Stomach (tissue), 4 donors: ENCODE measurements at regions not wholly inside any gene's neighbourhood (a gene's known extent, or its start where the extent isn't known, plus 50 kb on each side); places are given as distances from the start of the nearest gene placed in this dataset.

Experiments
- POLR2A ChIP-seq, 4 donors: fragments of 450-650 bp; IDR thresholded peaks; one replicate each; pipeline ENCODE4 v1.6.1; 2016; ENCODE audit warnings: antibody characterized with exemption in 4 of 4, control low read depth in 2 of 4, mild to moderate bottlenecking in 1 of 4, moderate library complexity in 1 of 4
- POLR2AphosphoS5 ChIP-seq, 3 donors: sonication (generic); formaldehyde crosslinking; IDR thresholded peaks; one replicate each; pipeline ENCODE4 v1.6.1; 2016; ENCODE audit warnings: antibody characterized with exemption in 3 of 3
- TF ChIP-seq, protein P1 (sequence below), 7 experiments: fragments of 450-650 bp in 4 of 7; fragments of 200-600 bp in 3 of 7; sonication (generic) in 3 of 7; IDR thresholded peaks; one replicate each; pipeline ENCODE4 v1.5.1; 2016 to 2019; ENCODE audit warnings: antibody characterized with exemption in 7 of 7, control low read depth in 2 of 7, mild to moderate bottlenecking in 1 of 7

GRCh38 chr7:18330548-18330947, 165.0 kb upstream of the HDAC9 start:
- no peak for TF ChIP-seq POLR2AphosphoS5 (IDR thresholded peaks at IDR 0.05)
- TF ChIP-seq, protein P1, sequence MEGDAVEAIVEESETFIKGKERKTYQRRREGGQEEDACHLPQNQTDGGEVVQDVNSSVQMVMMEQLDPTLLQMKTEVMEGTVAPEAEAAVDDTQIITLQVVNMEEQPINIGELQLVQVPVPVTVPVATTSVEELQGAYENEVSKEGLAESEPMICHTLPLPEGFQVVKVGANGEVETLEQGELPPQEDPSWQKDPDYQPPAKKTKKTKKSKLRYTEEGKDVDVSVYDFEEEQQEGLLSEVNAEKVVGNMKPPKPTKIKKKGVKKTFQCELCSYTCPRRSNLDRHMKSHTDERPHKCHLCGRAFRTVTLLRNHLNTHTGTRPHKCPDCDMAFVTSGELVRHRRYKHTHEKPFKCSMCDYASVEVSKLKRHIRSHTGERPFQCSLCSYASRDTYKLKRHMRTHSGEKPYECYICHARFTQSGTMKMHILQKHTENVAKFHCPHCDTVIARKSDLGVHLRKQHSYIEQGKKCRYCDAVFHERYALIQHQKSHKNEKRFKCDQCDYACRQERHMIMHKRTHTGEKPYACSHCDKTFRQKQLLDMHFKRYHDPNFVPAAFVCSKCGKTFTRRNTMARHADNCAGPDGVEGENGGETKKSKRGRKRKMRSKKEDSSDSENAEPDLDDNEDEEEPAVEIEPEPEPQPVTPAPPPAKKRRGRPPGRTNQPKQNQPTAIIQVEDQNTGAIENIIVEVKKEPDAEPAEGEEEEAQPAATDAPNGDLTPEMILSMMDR (IDR thresholded peaks at IDR 0.05), result no peak
- TF ChIP-seq POLR2A (IDR thresholded peaks at IDR 0.05), result no peak
